Thyroid gland (tissue), 4 donors: ENCODE measurements at regions not wholly inside any gene's neighbourhood (a gene's known extent, or its start where the extent isn't known, plus 50 kb on each side); places are given as distances from the start of the nearest gene placed in this dataset.

Experiments
- DNase-seq, 2 donors: peaks; one replicate each; pipeline ENCODE4 v3.0.0-alpha.2; 2019
- H3K27ac ChIP-seq, 3 donors: fragments of 200-600 bp; sonication (generic); 1 replicate in 2 of 3; 2 replicates in 1 of 3; pipeline ENCODE4 v1.5.1; 2016 to 2019; ENCODE audit warnings: mild to moderate bottlenecking in 1 of 3, moderate library complexity in 1 of 3
- H3K27me3 ChIP-seq: fragments of 200-600 bp; sonication (generic); one replicate; pipeline ENCODE4 v1.5.1; 2019
- H3K36me3 ChIP-seq, 2 donors: fragments of 200-600 bp; sonication (generic); one replicate each; pipeline ENCODE4 v1.5.1; 2016 to 2019
- H3K4me1 ChIP-seq, 2 donors: fragments of 200-600 bp; sonication (generic); one replicate each; pipeline ENCODE4 v1.5.1; 2017 to 2019
- H3K4me3 ChIP-seq, 3 donors: fragments of 200-600 bp; sonication (generic); replicated peaks in 1 of 3; 1 replicate in 2 of 3; 2 replicates in 1 of 3; pipeline ENCODE4 v1.5.1; 2016; ENCODE audit warnings: mild to moderate bottlenecking in 1 of 3
- H3K9me3 ChIP-seq: fragments of 200-600 bp; sonication (generic); one replicate; pipeline ENCODE4 v1.5.1; 2017
- CTCF ChIP-seq, 6 experiments: fragments of 200-600 bp in 3 of 6; fragments of 450-650 bp in 3 of 6; sonication (generic) in 3 of 6; IDR thresholded peaks; one replicate each; pipeline ENCODE4 v1.5.1; 2016 to 2019; ENCODE audit warnings: antibody characterized with exemption in 6 of 6, mild to moderate bottlenecking in 2 of 6, inconsistent platforms in 1 of 6, moderate library complexity in 1 of 6
- POLR2A ChIP-seq, 2 donors: fragments of 450-650 bp; IDR thresholded peaks; one replicate each; pipeline ENCODE4 v1.6.1; 2017; ENCODE audit warnings: antibody characterized with exemption in 2 of 2, mild to moderate bottlenecking in 2 of 2, moderate library complexity in 1 of 2
- WGBS, 2 donors: methylation state at CpG; one replicate each; pipeline ENCODE4 v1.1.5; 2017; 5-methylcytosine and 5-hydroxymethylcytosine counted together
- intact Hi-C: fragments of 100-400 bp; cut with DNase I; formaldehyde crosslinking; loops from one replicate; pipeline ENCODE4 v1.15.1; 2023

GRCh38 chr11:128116447-128116846 is 470.9 kb downstream of the ETS1 start:
- no peak overlapping the region for H3K27ac ChIP-seq
- no peak overlapping the region for H3K4me3 ChIP-seq
- no peak for DNase-seq
- 35 to 44% methylated on average over 4 of the region's 4 CpGs for WGBS, 2 donors
- TF ChIP-seq CTCF (IDR thresholded peaks at IDR 0.05) (no peak), POLR2A (IDR thresholded peaks at IDR 0.05) (no peak)
- H3K36me3 ChIP-seq: no peaks in the 10 kb centered on the region
- H3K9me3 ChIP-seq: no peaks in the 10 kb centered on the region
- intact Hi-C loops: no loop called here
- no peaks in the 10 kb centered on the region for H3K27me3 ChIP-seq
- no peaks in the 10 kb centered on the region for H3K4me1 ChIP-seq

- intact Hi-C loops: no loop called here
- DNase-seq: no peak
- no peaks in the 10 kb centered on the region for H3K27me3 ChIP-seq
- H3K27ac ChIP-seq: no peak overlapping the region
- TF ChIP-seq POLR2A (IDR thresholded peaks at IDR 0.05) (no peak), CTCF (IDR thresholded peaks at IDR 0.05) (no peak)
- H3K4me1 ChIP-seq: no peaks in the 10 kb centered on the region
- H3K4me3 ChIP-seq: no peak overlapping the region
- no peaks in the 10 kb centered on the region for H3K9me3 ChIP-seq
- H3K36me3 ChIP-seq: no peaks in the 10 kb centered on the region
These were observed 481.4 kb downstream of the ETS1 start for GRCh38 chr11:128105950-128106349.

GRCh38 chr11:128105511-128105910 is 481.8 kb downstream of the ETS1 start:
- intact Hi-C loops: no loop called here
- no peaks in the 10 kb centered on the region for H3K27me3 ChIP-seq
- no peak for DNase-seq
- no peaks in the 10 kb centered on the region for H3K9me3 ChIP-seq
- no peak overlapping the region for H3K27ac ChIP-seq
- H3K4me1 ChIP-seq: no peaks in the 10 kb centered on the region
- no peak overlapping the region for H3K4me3 ChIP-seq
- no peaks in the 10 kb centered on the region for H3K36me3 ChIP-seq
- TF ChIP-seq POLR2A (IDR thresholded peaks at IDR 0.05) (no peak), CTCF (IDR thresholded peaks at IDR 0.05) (no peak)

- no peak overlapping the region for H3K27ac ChIP-seq
- DNase-seq: no peak
- H3K27me3 ChIP-seq: no peaks in the 10 kb centered on the region
- intact Hi-C loops: no loop called here
- H3K9me3 ChIP-seq: no peaks in the 10 kb centered on the region
- 67 to 72% methylated on average over 4 of the region's 4 CpGs for WGBS, 2 donors
- no peaks in the 10 kb centered on the region for H3K36me3 ChIP-seq
- H3K4me1 ChIP-seq: no peaks in the 10 kb centered on the region
- no peak overlapping the region for H3K4me3 ChIP-seq
- TF ChIP-seq POLR2A (IDR thresholded peaks at IDR 0.05): no peak
These were observed 484.0 kb downstream of the ETS1 start for GRCh38 chr11:128103278-128103873.

GRCh38 chr11:128098781-128099180 is 488.6 kb downstream of the ETS1 start:
- Histone ChIP-seq H3K4me1 (no peaks in the 10 kb centered on the region), H3K36me3 (no peaks in the 10 kb centered on the region), H3K4me3 (no peak overlapping the region), H3K27ac (no peak overlapping the region), H3K27me3 (no peaks in the 10 kb centered on the region), H3K9me3 (no peaks in the 10 kb centered on the region)
- TF ChIP-seq POLR2A (IDR thresholded peaks at IDR 0.05): no peak
- no peak for TF ChIP-seq CTCF (IDR thresholded peaks at IDR 0.05)
- intact Hi-C loops: no loop called here
- WGBS, 2 donors: 35 to 54% methylated on average over 1 of the region's 1 CpG
- no peak for DNase-seq
